ENCODE measurements at regions not wholly inside any gene's neighbourhood (a gene's known extent, or its start where the extent isn't known, plus 50 kb on each side); places are given as distances from the start of the nearest gene placed in this dataset.
A peak's percentile ranks its signal among the peaks of the same experiment; 100 is the strongest.
"Not testable (repeated sequence)": the region's sequence is repeated elsewhere in the genome, so short reads cannot be mapped to it uniquely, and the experiment has no call there.

GRCh38 chrX:98850639-98851038, 1559.4 kb downstream of the PCDH19 start:
- H3K9me3 Mint-ChIP-seq; H3K36me3 ChIP-seq (ENCODE audit: control insufficient read depth, insufficient read depth, low read length); H3K27ac Mint-ChIP-seq; H3K4me3 Mint-ChIP-seq; H3K27ac ChIP-seq (ENCODE audit: low read depth, low read length); H3K27me3 ChIP-seq (ENCODE audit: control insufficient read depth, insufficient read depth, low read length, poor library complexity, severe bottlenecking); H3K4me1 ChIP-seq (ENCODE audit: control insufficient read depth, insufficient read depth, low read length); H3K9me3 ChIP-seq (ENCODE audit: control insufficient read depth, low read length); H3K4me3 ChIP-seq (ENCODE audit: low read length); H3K9ac ChIP-seq (ENCODE audit: extremely low read depth, low read length, poor library complexity, severe bottlenecking); H3K27me3 Mint-ChIP-seq (ENCODE audit: insufficient read depth): not testable (repeated sequence)
- Mint-ChIP-seq H3K36me3 (ENCODE audit: low read depth) (peaks cover 18% of the 10 kb centered on the region), H3K4me1 (peaks cover 18% of the 10 kb centered on the region)
- peak; percentile 75 for TF ChIP-seq CTCF (conservative IDR thresholded peaks at IDR 0.05)
- WGBS, 2 experiments (ENCODE audit: insufficient coverage in 1 of 2, insufficient read length in 1 of 2): 59 to 80% methylated on average over 1 to 6 of the region's 6 CpGs
- DNase-seq: peak; percentile 67

Data from endodermal cell (in vitro differentiated cells).